DND-41 (cell line): ENCODE measurements at regions not wholly inside any gene's neighbourhood (a gene's known extent, or its start where the extent isn't known, plus 50 kb on each side); places are given as distances from the start of the nearest gene placed in this dataset.

Experiments
- EZH2 ChIP-seq: IDR thresholded peaks from 3 replicates; pipeline ENCODE4 v1.6.1; 2012; ENCODE audit warnings: borderline replicate concordance, low read depth, mild to moderate bottlenecking, moderate library complexity, low read length, inconsistent platforms; ENCODE audit not compliant: severe bottlenecking
- TF ChIP-seq, protein P1 (sequence below): IDR thresholded peaks from 2 replicates; pipeline ENCODE4 v1.5.1; 2012; ENCODE audit warnings: borderline replicate concordance, low read length, moderate library complexity, mild to moderate bottlenecking; ENCODE audit not compliant: poor library complexity, severe bottlenecking; ENCODE audit errors: extremely low read depth

DNA sequence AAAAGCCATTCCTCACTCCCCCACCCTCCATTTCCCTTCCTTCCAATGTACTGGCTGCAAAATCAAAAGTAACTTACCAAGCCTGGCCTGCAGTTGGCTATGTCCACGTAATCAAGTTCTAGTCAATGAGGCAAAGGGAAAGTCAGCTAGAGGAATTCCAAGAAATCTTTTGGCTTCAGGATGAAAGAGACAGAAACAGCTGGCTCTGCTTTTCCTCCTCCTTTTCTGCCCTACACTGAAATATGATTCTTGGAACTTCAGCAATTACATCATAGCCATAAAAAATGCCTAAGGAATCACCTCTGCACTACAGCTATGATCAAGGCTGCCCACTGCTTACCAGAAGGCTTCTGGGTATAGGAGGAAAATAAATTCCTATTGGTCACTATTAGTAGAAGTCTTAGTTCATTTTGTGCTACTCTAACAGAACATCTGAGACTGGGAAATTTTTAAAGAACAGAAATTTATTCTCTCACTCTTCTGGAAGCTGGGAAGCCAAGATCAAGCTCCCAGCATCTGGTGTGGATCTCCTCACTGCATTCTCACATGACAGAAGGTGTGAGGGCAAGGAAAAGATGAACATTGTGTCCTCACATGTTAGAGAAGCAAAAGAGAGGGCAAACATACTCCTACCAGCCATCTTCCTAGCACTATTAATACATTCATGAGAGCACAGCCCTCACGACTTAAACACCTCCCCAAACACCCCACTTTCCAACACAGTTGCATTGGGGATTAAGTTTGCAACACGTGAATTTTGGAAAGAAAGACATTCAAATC, 219.9 kb downstream of the TMX3 start:
- TF ChIP-seq, protein P1, sequence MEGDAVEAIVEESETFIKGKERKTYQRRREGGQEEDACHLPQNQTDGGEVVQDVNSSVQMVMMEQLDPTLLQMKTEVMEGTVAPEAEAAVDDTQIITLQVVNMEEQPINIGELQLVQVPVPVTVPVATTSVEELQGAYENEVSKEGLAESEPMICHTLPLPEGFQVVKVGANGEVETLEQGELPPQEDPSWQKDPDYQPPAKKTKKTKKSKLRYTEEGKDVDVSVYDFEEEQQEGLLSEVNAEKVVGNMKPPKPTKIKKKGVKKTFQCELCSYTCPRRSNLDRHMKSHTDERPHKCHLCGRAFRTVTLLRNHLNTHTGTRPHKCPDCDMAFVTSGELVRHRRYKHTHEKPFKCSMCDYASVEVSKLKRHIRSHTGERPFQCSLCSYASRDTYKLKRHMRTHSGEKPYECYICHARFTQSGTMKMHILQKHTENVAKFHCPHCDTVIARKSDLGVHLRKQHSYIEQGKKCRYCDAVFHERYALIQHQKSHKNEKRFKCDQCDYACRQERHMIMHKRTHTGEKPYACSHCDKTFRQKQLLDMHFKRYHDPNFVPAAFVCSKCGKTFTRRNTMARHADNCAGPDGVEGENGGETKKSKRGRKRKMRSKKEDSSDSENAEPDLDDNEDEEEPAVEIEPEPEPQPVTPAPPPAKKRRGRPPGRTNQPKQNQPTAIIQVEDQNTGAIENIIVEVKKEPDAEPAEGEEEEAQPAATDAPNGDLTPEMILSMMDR: no peak
- no peak for TF ChIP-seq EZH2
